ENCODE measurements at regions not wholly inside any gene's neighbourhood (a gene's known extent, or its start where the extent isn't known, plus 50 kb on each side); places are given as distances from the start of the nearest gene placed in this dataset.

GRCh38 chr16:51971184-51971583 lies 575.8 kb downstream of the TOX3 start:
- DNase-seq (ENCODE audit: low read depth), result no peak

GRCh38 chr16:51968749-51969148 lies 578.2 kb downstream of the TOX3 start:
- DNase-seq (ENCODE audit: low read depth), result no peak

GRCh38 chr16:51967646-51968045 lies 579.3 kb downstream of the TOX3 start:
- no peak for DNase-seq (ENCODE audit: low read depth)

- no peak for DNase-seq (ENCODE audit: low read depth)
These were observed 586.0 kb downstream of the TOX3 start for GRCh38 chr16:51960931-51961330.

GRCh38 chr16:51953286-51953985 lies 593.5 kb downstream of the TOX3 start:
- no peak for DNase-seq (ENCODE audit: low read depth)

GRCh38 chr16:51952500-51952899 lies 594.4 kb downstream of the TOX3 start:
- no peak for DNase-seq (ENCODE audit: low read depth)

GRCh38 chr16:51951668-51952298 lies 595.2 kb downstream of the TOX3 start:
- no peak for DNase-seq (ENCODE audit: low read depth)

DNA sequence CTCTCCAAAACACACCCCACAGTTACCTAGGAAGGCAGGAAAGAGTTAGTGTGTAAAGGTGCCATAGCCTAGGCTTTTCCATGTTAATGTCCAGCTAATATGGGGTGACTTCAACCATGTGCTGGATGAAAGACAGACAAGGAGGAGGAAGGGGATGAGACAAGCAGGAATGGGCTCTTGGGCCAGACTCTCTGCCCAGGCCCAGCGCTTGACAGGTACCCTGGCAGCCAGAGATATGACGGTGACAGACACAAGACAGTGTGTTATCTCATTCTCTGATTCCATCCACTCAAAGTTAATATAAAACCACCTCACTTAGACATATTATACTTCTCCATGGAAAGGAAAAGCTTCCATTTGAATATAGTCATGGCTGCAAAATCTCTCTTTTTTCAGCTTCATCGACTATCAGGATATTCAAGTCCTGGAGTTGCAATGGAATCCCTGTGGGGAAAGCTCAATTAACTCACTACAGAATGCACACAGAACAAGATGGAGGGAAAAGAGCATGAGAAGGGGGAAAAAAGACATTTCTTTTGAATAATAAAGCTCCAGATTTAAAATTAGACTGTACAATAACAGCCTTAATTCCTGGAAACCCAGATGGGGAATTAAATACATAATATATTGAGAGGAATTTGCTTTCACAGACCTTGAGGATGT lies 596.7 kb downstream of the TOX3 start:
- DNase-seq (ENCODE audit: low read depth), result no peak

DNA sequence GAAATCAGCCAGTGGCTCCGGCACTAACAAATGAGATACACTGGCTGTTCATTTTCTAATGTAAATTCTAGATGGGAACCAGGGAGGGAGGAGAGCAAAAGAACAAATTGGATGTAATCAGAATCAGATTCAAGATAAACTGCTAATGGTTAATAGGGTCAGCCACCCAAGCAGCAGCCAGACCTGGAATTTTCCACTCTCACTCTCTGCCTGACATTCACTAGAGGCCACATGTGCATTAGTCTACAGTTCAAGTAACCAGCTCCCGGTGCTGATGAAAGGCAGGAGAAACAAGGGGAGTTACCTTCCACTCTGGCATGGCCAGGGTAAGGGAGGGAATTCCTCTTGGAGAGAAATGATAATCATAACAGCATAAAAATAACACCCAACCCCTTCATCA lies 597.7 kb downstream of the TOX3 start:
- DNase-seq (ENCODE audit: low read depth), result no peak

- DNase-seq (ENCODE audit: low read depth), result no peak
These were observed 605.5 kb downstream of the TOX3 start for GRCh38 chr16:51941412-51941811.

DNA sequence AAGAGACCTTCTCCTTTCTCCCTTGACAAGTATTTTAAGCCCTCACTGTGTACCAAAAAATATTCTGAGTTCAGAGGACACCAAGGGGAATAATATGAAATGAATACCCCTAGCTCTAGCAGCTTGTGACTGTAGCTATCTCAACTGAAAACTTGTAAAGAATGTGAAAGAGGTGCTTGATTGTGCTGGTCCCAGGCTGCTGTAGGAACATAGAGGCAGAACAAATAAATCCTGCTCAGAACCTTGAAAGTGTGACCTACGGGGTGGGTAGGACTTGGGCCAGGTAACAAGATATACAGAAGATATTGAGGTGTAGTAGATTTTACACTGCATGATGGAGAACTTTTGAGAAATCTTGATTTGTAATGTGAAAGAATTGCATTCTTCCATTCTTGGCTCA lies 606.8 kb downstream of the TOX3 start:
- no peak for DNase-seq (ENCODE audit: low read depth)

- no peak for DNase-seq (ENCODE audit: low read depth)
These were observed 607.5 kb downstream of the TOX3 start for GRCh38 chr16:51939378-51939871.

GRCh38 chr16:51938861-51939260 lies 608.1 kb downstream of the TOX3 start:
- DNase-seq (ENCODE audit: low read depth), result no peak

DNA sequence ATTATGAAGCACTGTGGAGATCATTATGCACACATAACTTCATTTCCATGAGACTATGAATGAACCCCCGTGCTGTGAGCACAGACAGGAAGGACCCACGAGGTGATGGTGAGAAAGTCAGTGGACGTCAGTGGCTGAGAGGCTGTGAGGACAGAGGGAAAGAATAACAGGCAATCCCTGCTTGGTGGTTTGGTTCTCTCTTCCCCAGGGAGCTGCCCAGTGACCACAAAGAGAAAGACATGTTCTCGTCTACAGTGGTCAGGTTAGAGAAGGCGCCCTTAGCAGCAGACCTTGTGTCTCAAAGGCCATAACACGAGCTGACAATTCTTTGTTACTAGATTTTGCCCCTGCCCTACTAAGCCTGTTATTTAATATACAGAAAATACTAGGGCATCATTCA lies 609.2 kb downstream of the TOX3 start:
- DNase-seq (ENCODE audit: low read depth), result no peak

DNA sequence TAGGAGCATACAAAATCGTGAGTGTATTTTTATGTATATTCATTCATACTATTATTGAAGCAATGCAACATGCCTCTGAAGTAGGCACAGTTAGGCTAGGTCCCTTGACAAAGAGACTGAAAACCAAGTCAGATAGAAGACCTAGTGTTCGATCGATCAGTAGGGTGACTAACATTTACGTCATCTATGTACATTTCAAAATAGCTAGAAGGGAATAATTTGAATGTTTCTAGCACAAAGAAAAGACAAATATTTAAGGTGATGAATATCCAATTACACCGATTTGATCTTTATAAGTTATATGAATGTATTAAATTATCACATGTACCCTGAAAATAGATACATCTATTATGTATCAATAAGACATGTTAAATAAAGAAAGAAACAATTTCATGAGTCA lies 610.1 kb downstream of the TOX3 start:
- DNase-seq (ENCODE audit: low read depth), result no peak

DNA sequence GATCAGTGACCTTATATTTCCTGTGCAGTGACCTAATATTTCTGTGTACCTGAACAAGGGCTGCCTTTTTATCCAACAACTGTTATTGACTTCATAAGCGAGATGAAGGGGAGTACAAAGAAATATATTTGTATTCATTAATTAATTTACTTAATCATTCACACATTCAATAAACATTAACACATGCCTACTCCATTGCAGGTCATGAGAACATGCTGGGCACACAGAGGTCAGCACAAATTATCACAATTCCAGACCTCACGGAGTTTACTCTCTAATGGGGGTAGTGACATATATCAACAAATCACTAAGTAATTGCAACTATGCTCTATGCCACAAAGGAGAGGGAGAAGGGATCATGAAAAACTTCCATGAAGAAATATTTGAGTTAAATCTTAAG lies 614.6 kb downstream of the TOX3 start:
- no peak for DNase-seq (ENCODE audit: low read depth)

DNA sequence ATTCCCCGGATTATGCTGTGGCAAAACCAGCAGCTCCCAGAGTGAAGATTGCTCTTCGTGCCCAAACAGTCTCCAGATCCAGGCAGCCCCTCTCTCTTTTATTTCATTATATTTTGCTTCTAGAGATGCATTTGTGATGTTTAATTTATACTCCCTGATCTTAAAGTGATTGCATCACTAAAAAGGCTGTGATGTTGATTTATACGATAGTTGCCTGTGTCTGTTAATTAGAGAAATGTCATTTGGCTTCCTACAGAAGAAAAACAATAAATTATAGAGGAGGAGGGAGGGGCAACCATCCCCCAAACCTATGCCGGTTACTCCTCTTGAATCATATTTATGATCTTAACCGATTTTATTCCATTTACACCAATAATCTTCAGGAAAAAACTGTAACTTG lies 615.3 kb downstream of the TOX3 start:
- no peak for DNase-seq (ENCODE audit: low read depth)

GRCh38 chr16:51924744-51925143 lies 622.2 kb downstream of the TOX3 start:
- no peak for DNase-seq (ENCODE audit: low read depth)

- no peak for DNase-seq (ENCODE audit: low read depth)
These were observed 624.5 kb downstream of the TOX3 start for GRCh38 chr16:51922476-51922875.

GRCh38 chr16:51919736-51920135 lies 627.2 kb downstream of the TOX3 start:
- no peak for DNase-seq (ENCODE audit: low read depth)

DNA sequence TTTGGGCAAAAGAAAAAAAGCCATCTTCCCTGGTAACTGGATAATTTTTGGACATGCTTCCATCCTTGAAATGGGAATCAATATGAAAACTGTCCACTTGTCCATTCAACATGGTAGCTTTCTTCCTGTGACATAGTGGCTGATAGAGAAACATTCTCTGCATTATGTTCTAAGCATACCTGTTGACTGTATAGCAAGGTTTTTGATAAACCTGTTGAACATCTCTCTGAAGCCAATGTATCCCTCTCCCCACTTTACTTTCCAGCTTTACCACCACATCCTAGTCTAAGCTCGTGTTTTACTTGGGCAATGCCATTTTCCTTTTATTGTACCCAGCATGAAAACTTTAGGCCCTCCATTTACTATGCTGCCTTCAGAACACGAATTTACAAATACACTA lies 630.1 kb downstream of the TOX3 start:
- DNase-seq (ENCODE audit: low read depth), result no peak

DNA sequence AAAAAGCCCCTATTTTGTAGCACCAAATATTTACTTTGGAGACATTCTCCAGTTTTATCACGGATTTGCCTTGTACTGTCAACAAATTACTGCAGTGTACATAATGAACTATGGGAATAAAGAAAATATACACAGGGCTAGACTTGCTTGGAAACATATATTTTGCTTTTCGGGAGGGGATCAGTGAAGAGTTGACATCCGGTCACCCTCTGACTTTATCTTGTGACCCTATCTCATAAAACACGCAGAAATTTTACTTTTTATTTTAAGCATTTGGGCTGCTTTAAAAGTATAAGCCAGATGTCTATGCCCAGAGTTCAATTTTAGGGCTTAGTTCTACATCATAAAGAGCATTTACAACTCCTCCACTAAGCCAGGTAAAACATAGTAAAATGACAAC lies 630.7 kb downstream of the TOX3 start:
- DNase-seq (ENCODE audit: low read depth), result no peak

- no peak for DNase-seq (ENCODE audit: low read depth)
These were observed 639.3 kb downstream of the TOX3 start for GRCh38 chr16:51907680-51908079.

Data from fibroblast of the conjunctiva (primary cell).